ENCODE measurements at regions not wholly inside any gene's neighbourhood (a gene's known extent, or its start where the extent isn't known, plus 50 kb on each side); places are given as distances from the start of the nearest gene placed in this dataset.

DNA sequence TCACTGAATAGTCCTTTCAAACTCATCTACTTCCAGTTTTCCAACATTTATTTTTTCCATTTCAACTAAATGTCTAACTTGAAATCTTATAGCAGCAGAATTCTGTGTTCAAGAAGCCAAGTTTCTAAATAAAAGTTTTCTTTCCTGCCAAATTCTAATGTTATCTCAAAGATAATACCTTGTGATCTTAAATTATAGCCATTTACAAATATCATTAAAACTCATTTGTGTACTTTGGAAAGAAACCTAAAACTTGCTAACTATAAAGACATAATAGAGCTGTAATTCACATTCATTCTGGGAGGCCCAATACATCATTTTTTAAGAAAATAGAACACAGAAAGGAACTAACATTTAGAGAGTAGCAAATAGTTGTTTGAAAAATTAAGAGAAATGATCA lies 83.9 kb downstream of the MAD2L1 start (continued):
- no peak for TF ChIP-seq SPI1 (IDR thresholded peaks at IDR 0.05; ENCODE audit: borderline replicate concordance, insufficient read depth, low read depth, low read length)

DNA sequence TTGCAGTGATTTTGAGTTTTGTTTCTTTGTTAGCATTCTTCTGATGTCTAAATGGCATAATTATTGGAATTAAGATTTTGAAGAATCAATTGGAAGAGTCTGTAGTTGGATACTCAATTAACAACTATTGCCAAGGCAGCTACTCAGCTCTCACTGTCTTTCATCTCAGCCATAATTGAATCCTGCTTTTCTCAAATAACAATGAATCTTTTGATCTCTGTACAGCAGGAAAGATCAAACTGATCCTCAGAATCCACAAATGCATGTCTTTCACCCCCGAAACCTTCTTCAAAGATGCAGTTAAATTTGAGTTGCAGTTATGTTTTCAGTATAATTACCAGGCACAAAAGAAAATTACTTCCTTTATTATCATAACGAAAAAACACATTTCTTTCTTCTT lies 86.2 kb downstream of the MAD2L1 start:
- SMC1A ChIA-PET (ENCODE audit: uncharacterized antibody, unreplicated experiment) = no interaction called here
- in situ Hi-C loops (cut with MboI) (no loop called here), intact Hi-C loops (cut with micrococcal nuclease; ENCODE audit: unreplicated experiment) (no loop called here)
- Histone ChIP-seq H2AFZ (ENCODE audit: control insufficient read depth, low read depth, low read length) (no peak overlapping the region), H3K9ac (ENCODE audit: control insufficient read depth, insufficient read depth, low read length) (no peak overlapping the region), H3K4me1 (ENCODE audit: control insufficient read depth, insufficient read depth, low read length) (no peaks in the 10 kb centered on the region), H3K27me3 (replicated peaks in 1 of 2; ENCODE audit: control insufficient read depth in 2 of 2, insufficient read depth in 2 of 2, low read length in 1 of 2) (no peaks in the 10 kb centered on the region), H3K79me2 (ENCODE audit: control insufficient read depth, insufficient read depth, low read length) (no peaks in the 10 kb centered on the region), H4K20me1 (ENCODE audit: control insufficient read depth, insufficient read depth) (no peaks in the 10 kb centered on the region), H3K27ac (ENCODE audit: control insufficient read depth, insufficient read depth) (no peak overlapping the region), H3K36me3 (ENCODE audit: control insufficient read depth in 2 of 2, insufficient read depth in 2 of 2, low read length in 1 of 2) (no peaks in the 10 kb centered on the region), H3K4me3 (no peak overlapping the region), H3K9me3 (replicated peaks; ENCODE audit: control insufficient read depth, insufficient read depth, low read length) (no peaks in the 10 kb centered on the region), H3K4me2 (ENCODE audit: control insufficient read depth, insufficient read depth) (no peak overlapping the region)
- 13% methylated on average over 2 of the region's 2 CpGs for WGBS (ENCODE audit: insufficient coverage, insufficient replicate concordance, low lambda C conversion rate, missing lambda C conversion rate)
- no peak for FAIRE-seq
- no peak for DNase-seq (ENCODE audit: low read depth, low spot score)
- ATAC-seq = no peak
- RAD21 ChIA-PET (ENCODE audit: unreplicated experiment) = no interaction called here
- BruUV-seq (replicated peaks) = no TSS peak
- POLR2A ChIA-PET = no interaction called here
- CTCF ChIA-PET = no interaction called here
- TF ChIP-seq, protein P1, sequence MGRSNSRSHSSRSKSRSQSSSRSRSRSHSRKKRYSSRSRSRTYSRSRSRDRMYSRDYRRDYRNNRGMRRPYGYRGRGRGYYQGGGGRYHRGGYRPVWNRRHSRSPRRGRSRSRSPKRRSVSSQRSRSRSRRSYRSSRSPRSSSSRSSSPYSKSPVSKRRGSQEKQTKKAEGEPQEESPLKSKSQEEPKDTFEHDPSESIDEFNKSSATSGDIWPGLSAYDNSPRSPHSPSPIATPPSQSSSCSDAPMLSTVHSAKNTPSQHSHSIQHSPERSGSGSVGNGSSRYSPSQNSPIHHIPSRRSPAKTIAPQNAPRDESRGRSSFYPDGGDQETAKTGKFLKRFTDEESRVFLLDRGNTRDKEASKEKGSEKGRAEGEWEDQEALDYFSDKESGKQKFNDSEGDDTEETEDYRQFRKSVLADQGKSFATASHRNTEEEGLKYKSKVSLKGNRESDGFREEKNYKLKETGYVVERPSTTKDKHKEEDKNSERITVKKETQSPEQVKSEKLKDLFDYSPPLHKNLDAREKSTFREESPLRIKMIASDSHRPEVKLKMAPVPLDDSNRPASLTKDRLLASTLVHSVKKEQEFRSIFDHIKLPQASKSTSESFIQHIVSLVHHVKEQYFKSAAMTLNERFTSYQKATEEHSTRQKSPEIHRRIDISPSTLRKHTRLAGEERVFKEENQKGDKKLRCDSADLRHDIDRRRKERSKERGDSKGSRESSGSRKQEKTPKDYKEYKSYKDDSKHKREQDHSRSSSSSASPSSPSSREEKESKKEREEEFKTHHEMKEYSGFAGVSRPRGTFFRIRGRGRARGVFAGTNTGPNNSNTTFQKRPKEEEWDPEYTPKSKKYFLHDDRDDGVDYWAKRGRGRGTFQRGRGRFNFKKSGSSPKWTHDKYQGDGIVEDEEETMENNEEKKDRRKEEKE (IDR thresholded peaks at IDR 0.05) = no peak
- TF ChIP-seq CBX3 (IDR thresholded peaks at IDR 0.05; ENCODE audit: borderline replicate concordance, low read depth) (no peak), ZNF384 (IDR thresholded peaks at IDR 0.05; ENCODE audit: borderline replicate concordance, low read depth, low read length) (no peak), ESRRA (IDR thresholded peaks at IDR 0.05; ENCODE audit: low read length) (no peak), BACH1 (IDR thresholded peaks at IDR 0.05; ENCODE audit: borderline replicate concordance) (no peak), MTA3 (IDR thresholded peaks at IDR 0.05; ENCODE audit: borderline replicate concordance, low read length) (no peak), MYB (IDR thresholded peaks at IDR 0.05; ENCODE audit: borderline replicate concordance, low read depth, low read length) (no peak), SREBF2 (IDR thresholded peaks at IDR 0.05; ENCODE audit: low read length) (no peak), NFXL1 (IDR thresholded peaks at IDR 0.05; ENCODE audit: borderline replicate concordance) (no peak), MEF2A (IDR thresholded peaks at IDR 0.05; ENCODE audit: insufficient read depth, low read depth, low read length) (no peak), PAX8 (IDR thresholded peaks at IDR 0.05) (no peak), SIN3A (IDR thresholded peaks at IDR 0.05; ENCODE audit: low read depth, low read length) (no peak), RCOR1 (conservative IDR thresholded peaks at IDR 0.05; ENCODE audit: low read depth, low read length) (no peak), HDGF (IDR thresholded peaks at IDR 0.05) (no peak), IKZF2 (IDR thresholded peaks at IDR 0.05) (no peak)
- TF ChIP-seq, protein P2, sequence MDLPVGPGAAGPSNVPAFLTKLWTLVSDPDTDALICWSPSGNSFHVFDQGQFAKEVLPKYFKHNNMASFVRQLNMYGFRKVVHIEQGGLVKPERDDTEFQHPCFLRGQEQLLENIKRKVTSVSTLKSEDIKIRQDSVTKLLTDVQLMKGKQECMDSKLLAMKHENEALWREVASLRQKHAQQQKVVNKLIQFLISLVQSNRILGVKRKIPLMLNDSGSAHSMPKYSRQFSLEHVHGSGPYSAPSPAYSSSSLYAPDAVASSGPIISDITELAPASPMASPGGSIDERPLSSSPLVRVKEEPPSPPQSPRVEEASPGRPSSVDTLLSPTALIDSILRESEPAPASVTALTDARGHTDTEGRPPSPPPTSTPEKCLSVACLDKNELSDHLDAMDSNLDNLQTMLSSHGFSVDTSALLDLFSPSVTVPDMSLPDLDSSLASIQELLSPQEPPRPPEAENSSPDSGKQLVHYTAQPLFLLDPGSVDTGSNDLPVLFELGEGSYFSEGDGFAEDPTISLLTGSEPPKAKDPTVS (IDR thresholded peaks at IDR 0.05; ENCODE audit: low read depth, low read length) = no peak
- TF ChIP-seq, protein P3, sequence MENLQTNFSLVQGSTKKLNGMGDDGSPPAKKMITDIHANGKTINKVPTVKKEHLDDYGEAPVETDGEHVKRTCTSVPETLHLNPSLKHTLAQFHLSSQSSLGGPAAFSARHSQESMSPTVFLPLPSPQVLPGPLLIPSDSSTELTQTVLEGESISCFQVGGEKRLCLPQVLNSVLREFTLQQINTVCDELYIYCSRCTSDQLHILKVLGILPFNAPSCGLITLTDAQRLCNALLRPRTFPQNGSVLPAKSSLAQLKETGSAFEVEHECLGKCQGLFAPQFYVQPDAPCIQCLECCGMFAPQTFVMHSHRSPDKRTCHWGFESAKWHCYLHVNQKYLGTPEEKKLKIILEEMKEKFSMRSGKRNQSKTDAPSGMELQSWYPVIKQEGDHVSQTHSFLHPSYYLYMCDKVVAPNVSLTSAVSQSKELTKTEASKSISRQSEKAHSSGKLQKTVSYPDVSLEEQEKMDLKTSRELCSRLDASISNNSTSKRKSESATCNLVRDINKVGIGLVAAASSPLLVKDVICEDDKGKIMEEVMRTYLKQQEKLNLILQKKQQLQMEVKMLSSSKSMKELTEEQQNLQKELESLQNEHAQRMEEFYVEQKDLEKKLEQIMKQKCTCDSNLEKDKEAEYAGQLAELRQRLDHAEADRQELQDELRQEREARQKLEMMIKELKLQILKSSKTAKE (IDR thresholded peaks at IDR 0.05; ENCODE audit: low read depth, poor library complexity, severe bottlenecking) = no peak

Data from GM12878 (cell line).